NCI-H187 treated with DMSO at 0.1 percent for 48 hours (cell line): ENCODE measurements at regions not wholly inside any gene's neighbourhood (a gene's known extent, or its start where the extent isn't known, plus 50 kb on each side); places are given as distances from the start of the nearest gene placed in this dataset.
A peak's percentile ranks its signal among the peaks of the same experiment; 100 is the strongest.

Source experiments
- DNase-seq: peaks from one replicate; lab custom pipeline; 2025; lab: John Stamatoyannopoulos, UW

DNA sequence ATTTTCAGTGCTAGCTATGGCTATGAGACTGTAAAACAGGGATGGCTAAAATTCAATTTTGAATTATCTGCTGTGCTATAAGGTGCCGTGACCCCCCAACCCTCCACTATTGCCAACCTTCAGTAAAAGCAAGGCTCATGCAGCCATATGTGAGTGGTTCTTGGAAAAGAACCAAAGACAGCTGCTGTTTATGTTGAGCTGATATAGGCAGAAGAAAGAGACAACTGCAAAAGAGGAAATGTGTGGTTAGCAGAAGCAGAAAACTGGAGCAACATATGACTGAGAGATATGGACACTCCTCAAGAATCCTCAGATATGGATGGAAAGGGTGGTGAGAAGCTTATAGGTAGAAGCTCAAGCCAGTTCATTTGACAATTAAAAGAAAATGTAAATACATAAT lies 200.3 kb downstream of the TLE1 start:
- no peak for DNase-seq

DNA sequence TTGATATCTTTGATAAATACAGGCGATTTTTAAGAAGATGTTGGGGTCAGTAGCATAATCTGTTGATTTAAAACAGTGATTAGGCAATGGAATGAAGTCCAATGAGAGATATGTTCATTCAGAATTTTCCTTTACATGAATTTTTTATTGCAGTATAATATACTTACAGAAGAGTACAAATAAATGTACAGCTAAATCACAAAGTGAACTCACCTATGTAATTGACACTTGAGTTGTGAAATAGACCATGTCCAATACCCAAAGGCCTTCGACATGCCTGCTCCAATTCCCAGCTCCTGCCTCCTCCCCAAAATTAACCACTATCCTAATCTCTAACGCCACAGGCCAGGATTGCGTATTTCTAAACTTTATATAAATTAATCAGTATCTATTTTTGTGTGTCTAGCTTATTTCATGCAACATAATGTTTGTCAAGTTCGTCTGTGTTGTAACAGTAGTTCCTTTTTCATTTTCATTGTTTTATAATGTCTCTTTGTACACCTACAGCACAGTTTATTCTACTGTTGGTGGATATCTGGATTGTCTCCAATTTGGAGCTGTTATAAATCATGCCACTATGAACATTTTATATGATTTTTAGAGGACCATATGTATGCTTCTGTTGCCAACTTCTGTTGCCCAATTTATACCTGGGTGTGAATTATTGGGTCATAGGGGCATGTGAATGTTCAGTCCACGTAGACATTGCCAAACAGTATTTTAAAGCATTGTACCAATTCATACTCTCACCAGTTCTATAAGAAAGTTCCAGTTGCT lies 208.3 kb downstream of the TLE1 start:
- no peak for DNase-seq

DNA sequence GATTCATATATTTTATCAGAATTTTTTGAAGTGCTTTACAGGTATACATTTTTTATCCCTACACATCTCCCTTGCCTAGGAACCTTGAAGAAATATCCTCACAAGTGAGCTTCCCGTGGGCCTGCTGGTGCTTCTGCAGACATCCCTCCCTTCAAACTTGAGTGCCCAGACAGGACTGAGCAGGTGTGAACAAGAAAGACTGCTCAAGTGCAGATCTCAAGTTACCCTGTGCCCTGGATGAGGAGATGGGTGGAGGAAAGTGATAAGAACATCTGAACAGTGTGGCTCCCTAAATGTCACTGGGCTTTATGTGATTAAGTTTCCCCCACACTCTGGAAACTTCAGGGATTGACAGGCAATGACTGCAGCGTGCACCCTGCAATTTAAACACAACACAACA lies 209.8 kb downstream of the TLE1 start:
- peak; percentile 2 for DNase-seq

GRCh38 chr9:81477669-81478068 lies 211.7 kb downstream of the TLE1 start:
- DNase-seq = no peak

DNA sequence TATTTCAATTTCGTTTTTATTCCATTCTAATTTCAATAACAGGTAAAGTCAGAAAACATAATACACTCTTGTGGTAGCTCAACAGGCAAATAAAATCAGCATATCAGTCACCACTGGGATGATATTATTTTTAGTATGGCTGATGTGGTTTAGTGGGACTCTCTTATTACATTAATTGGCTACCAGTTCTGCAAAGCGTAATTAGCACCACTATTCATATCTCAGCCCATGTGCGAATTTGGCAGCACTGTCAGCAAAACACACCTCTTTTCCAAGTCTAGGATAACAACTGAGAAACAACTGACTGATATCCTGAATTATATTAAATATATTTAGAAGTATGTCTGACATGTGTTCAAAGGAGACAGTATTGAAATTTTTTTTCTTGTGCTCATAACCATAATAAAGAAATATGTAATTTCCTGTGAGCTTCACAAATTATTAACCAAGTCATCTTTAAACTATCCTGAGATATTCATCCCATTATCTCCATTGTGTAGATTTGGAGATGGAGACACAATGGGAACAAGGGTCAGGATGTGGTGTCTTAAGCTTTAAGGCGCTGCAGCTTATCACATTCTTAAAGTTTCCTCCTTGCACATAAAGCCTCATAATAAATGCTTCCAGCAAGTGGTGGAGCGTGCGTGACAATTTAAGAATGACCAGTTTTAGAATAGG lies 212.4 kb downstream of the TLE1 start:
- no peak for DNase-seq

DNA sequence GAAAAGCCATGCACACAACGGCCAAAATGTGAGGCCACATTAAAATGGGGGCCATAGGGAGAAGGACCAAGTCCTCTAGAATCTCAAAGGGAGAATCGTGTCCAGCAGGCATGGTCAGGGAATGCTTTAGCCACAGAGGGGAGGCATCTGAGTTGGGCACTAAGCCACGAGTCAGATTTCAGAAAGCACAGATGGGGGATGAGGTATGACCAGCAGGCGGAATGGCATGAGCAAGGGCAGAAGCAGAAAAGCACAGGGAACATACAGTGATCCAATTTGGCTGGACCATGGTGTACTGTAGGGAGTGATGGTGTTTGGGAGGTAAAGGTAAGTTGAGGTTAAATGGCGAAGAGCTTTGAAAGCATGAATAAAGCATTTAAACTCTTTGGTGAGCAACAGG lies 214.6 kb downstream of the TLE1 start:
- DNase-seq = no peak

DNA sequence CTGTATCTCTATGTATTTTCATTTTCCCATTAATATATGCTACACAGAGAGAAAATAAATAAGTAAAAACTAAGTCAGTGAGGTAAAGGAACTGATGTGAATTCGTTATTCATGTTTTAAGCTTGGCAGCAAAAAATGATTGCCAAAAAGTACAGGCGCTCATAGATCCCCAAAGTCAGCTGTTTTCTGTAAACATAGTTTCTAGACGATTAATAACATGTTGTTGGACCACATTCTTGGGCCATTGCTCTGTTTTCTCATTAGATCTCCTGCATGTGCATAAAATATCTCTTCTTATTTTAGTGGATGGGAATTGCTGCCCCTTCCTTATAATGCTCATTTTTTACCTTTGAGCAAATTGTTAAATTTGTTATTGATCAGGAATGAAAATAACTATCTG lies 215.2 kb downstream of the TLE1 start:
- no peak for DNase-seq

DNA sequence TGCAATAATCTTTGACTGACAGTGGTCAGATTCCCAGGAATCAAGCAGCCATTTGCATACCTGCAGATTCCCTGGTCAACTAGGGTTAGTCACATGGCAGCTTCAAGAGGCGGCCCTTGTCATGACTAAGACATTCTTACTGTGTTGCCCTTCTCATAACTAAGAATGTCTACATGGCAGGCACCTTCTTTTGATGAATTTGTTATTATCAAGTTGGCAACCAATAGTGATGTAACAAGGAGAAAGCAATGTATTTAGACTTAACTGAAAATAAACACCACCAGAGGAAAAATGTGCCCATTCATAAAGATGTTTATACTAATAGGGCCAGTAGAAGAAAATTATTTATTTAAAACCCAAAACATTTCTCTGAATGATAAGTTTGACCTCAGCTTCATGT lies 215.6 kb downstream of the TLE1 start:
- no peak for DNase-seq

DNA sequence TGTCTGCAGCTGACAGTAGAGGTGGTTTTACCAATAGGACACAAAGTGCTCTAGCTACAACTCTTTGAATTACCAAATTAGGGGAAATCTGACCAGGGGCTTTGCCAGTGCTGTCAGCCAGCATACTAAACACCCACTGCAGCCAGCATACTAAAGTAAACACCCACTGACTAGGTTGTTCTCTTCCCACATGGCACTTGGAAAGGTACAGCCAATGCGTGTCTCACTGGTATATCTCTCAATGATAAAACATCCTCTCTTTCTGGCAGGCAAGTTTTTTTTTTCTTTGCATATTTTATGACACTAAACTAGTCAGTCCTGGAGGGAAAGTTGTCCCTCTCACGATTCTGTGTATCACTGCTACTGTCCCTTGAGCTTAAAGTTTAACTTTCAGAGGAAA lies 216.1 kb downstream of the TLE1 start:
- DNase-seq = no peak

DNA sequence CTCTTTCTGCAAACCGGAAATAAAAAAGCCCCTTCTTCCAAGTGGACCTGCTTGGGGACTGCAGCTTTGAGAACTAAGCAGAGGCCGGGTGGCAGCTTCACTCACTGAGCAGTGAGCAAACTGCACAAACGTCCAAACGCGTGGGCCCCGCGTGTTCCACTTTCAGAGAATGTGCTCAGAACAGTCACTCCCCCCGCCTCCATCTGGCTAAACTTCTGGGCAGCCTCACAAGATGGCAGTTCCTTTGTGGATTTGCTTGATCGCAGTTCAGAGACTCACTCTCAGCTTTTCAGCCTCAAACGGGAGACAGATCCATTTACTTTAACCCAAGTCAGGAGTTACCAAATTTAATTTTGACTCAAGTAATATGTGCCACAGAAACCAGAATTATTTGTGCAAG lies 216.6 kb downstream of the TLE1 start:
- no peak for DNase-seq

DNA sequence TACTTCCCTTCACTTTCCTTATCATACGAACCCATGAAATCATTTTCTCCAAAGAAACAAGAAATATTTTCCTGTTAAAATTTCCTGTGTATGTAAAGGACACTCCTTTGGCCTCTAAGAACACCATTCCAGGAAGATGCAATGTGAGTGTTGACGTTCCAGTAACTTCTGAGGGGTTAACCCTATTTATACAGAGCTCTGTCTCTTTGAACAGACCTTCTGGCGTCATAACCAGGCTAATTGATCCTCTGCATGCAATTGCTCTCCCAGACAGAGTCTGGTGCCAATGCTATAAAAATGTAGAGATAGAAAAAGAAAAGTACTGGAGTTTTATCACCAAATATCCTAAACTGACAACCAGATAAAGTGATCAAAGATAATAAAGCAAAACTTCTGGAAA lies 218.5 kb downstream of the TLE1 start:
- no peak for DNase-seq

- no peak for DNase-seq
Measured at GRCh38 chr9:81468084-81468595, 221.2 kb downstream of the TLE1 start.

GRCh38 chr9:81466981-81467380 lies 222.4 kb downstream of the TLE1 start:
- DNase-seq = no peak

DNA sequence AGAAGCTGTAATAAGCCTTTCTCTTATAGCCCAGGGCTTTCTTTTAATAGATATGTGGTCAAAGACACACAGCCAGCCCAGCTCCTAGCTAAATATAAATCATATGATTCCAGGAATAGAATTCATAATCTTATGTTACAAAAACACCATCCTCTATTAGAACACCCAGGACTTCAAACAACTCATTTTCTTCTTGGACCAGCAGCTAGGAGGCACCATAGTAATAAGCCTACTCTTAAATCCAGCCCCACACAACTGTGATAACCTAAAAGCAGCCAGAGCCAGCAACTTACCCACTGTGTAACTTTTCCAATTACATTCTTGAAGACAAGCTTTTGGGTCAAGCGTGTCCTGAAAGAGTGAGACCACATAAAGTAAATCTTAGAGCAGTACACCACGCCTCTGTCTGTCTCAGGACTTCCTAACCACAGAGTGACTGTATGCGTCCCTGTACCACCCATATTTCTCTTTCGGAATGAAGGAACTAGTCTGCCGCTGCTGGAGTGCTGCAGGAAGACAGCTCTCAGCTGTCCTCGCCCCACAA lies 223.8 kb downstream of the TLE1 start:
- DNase-seq = no peak

GRCh38 chr9:81462801-81463200 lies 226.5 kb downstream of the TLE1 start:
- no peak for DNase-seq

DNA sequence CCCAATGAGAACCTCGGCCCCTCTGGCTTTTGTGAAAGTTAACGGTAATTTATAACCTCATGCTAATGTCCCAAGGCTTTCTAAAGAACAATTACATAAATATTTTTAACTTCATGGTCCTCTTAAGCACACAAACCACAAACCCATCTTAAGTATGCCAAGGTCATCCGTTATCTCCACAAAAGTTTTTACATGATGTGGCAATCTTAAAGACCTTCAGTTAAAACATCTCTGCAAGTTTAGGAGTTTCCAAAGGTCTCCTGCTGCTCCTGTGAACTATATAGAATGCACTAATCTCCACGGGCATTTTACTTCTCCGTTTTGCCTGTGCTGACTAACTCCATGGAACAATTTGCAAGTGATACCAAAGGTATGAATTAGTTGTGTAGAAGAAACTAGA lies 228.2 kb downstream of the TLE1 start:
- DNase-seq = no peak

GRCh38 chr9:81460693-81461092 lies 228.7 kb downstream of the TLE1 start:
- no peak for DNase-seq

DNA sequence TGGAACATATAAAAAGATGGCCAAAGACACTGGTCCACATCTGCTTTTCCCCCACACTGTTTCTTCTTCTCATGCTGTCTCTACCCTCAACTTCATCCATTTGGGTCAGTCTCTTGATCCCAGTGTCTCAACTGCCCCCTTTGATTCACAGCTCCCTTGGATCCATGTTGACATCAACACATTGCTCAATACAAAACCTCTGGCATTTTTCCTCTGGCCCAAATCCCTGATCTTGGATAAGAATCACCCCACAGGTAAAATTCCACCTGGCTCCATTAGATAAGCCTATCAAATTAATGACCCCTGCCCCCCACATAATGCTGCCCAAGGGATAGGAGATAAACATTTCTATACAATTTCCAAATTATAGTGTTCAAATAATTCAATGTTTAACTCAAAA lies 229.8 kb downstream of the TLE1 start:
- DNase-seq = no peak

GRCh38 chr9:81456431-81457006 lies 232.8 kb downstream of the TLE1 start:
- no peak for DNase-seq

GRCh38 chr9:81455462-81456219 lies 233.7 kb downstream of the TLE1 start:
- DNase-seq = no peak

DNA sequence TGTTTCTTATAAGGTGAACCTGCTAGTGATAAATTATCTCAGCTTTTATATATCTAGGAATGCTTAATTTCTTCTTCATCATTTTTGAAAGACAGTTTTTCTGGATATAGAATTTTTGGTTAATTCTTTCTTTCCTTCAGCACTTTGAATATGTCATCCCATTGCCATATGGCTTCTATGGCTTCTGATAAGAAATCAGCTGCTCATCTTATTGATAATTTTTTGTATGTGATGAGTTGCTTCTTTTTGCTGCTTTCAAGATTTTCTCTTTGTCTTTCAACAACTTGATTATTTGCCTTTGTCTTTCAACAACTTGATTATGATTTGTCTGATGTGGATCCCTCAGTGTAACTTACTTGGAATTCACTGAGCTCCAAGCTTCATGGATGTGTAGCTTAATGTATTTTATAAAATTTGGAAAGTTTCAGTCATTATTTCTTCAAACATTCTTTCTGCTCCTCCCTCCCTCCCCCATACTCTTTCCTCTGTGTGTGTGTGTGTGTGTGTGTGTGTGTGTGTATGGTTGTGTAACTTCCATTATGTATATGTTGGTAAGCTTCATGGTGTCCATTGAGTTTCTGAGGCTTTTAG lies 243.9 kb downstream of the TLE1 start:
- DNase-seq = no peak

- DNase-seq = no peak
Measured at GRCh38 chr9:81431641-81432040, 257.7 kb downstream of the TLE1 start.
